HEK293 (cell line): ENCODE measurements at regions not wholly inside any gene's neighbourhood (a gene's known extent, or its start where the extent isn't known, plus 50 kb on each side); places are given as distances from the start of the nearest gene placed in this dataset.

Experiments used
- CTCF ChIA-PET: fragments of 350-600 bp; formaldehyde crosslinking; extraction: SDS; loops from one replicate; lab custom pipeline; 2021; ENCODE audit warnings: antibody characterized with exemption; lab: Yijun Ruan, JAX
- POLR2A ChIA-PET: fragments of 300-600 bp; formaldehyde crosslinking; extraction: SDS; loops from one replicate; lab custom pipeline; 2020; ENCODE audit warnings: antibody characterized with exemption, inconsistent platforms; lab: Yijun Ruan, JAX
- H3K27ac ChIP-seq: fragments of 200-500 bp; sonication (Bioruptor generic); 2 replicates; pipeline ENCODE4 v1.5.1; 2014; ENCODE audit warnings: low read depth, low read length, control low read depth, inconsistent platforms; ENCODE audit errors: extremely low read depth
- H3K36me3 ChIP-seq, 2 experiments: fragments of 200-500 bp in 1 of 2; sonication (Bioruptor generic) in 1 of 2; 1 replicate in 1 of 2; 2 replicates in 1 of 2; pipeline ENCODE4 v1.5.1; 2014 to 2017; ENCODE audit warnings: inconsistent platforms in 2 of 2, low read length in 2 of 2; ENCODE audit not compliant: control insufficient read depth in 2 of 2, insufficient read depth in 1 of 2
- H3K4me1 ChIP-seq: fragments of 200-500 bp; sonication (Bioruptor generic); 2 replicates; pipeline ENCODE4 v1.5.1; 2014; ENCODE audit warnings: mild to moderate bottlenecking, low read length, inconsistent platforms; ENCODE audit not compliant: control insufficient read depth, insufficient read depth
- H3K4me3 ChIP-seq: 2 replicates; pipeline ENCODE4 v1.5.1; 2011; ENCODE audit warnings: low read depth, mild to moderate bottlenecking, control low read depth, low read length, moderate library complexity
- H3K9me3 ChIP-seq: fragments of 200-500 bp; sonication (Bioruptor generic); 2 replicates; pipeline ENCODE4 v1.5.1; 2014; ENCODE audit warnings: low read depth, low read length, inconsistent platforms; ENCODE audit not compliant: control insufficient read depth, insufficient read depth
- GLIS2 ChIP-seq: fragments of 450-650 bp; formaldehyde crosslinking; IDR thresholded peaks from 2 replicates; pipeline ENCODE4 v1.5.1; 2016; ENCODE audit warnings: missing biosample characterization, missing genetic modification characterization
- ZBTB17 ChIP-seq: fragments of 450-650 bp; formaldehyde crosslinking; IDR thresholded peaks from 2 replicates; pipeline ENCODE4 v1.5.1; 2016; ENCODE audit warnings: missing biosample characterization, missing genetic modification characterization
- ZEB2 ChIP-seq: fragments of 450-650 bp; formaldehyde crosslinking; IDR thresholded peaks from 2 replicates; pipeline ENCODE4 v1.5.1; 2016; ENCODE audit warnings: missing biosample characterization, missing genetic modification characterization
- ZNF10 ChIP-seq: fragments of 450-650 bp; formaldehyde crosslinking; IDR thresholded peaks from 2 replicates; pipeline ENCODE4 v1.5.1; 2017; ENCODE audit warnings: missing biosample characterization, missing genetic modification characterization
- ZNF221 ChIP-seq: fragments of 450-650 bp; formaldehyde crosslinking; IDR thresholded peaks from 2 replicates; pipeline ENCODE4 v1.5.1; 2017; ENCODE audit warnings: missing biosample characterization, missing genetic modification characterization, borderline replicate concordance
- ZNF324 ChIP-seq: fragments of 450-650 bp; formaldehyde crosslinking; IDR thresholded peaks from 2 replicates; pipeline ENCODE4 v1.5.1; 2016; ENCODE audit warnings: missing biosample characterization, missing genetic modification characterization
- ZNF529 ChIP-seq: fragments of 450-650 bp; formaldehyde crosslinking; IDR thresholded peaks from 2 replicates; pipeline ENCODE4 v1.5.1; 2017; ENCODE audit warnings: missing genetic modification characterization, missing biosample characterization; ENCODE audit not compliant: insufficient replicate concordance
- ZNF623 ChIP-seq: fragments of 450-650 bp; formaldehyde crosslinking; IDR thresholded peaks from 2 replicates; pipeline ENCODE4 v1.5.1; 2016; ENCODE audit warnings: missing biosample characterization, missing genetic modification characterization
- ZNF670 ChIP-seq: fragments of 450-650 bp; formaldehyde crosslinking; IDR thresholded peaks from 2 replicates; pipeline ENCODE4 v1.5.1; 2016; ENCODE audit warnings: missing biosample characterization, missing genetic modification characterization, low read depth
- ZNF768 ChIP-seq: fragments of 450-650 bp; formaldehyde crosslinking; IDR thresholded peaks from 2 replicates; pipeline ENCODE4 v1.5.1; 2018; ENCODE audit warnings: missing biosample characterization, mild to moderate bottlenecking, missing genetic modification characterization
- TF ChIP-seq, protein P1 (sequence below): fragments of 450-650 bp; formaldehyde crosslinking; IDR thresholded peaks from 2 replicates; pipeline ENCODE4 v1.5.1; 2016; ENCODE audit warnings: missing biosample characterization, missing genetic modification characterization, low read depth
- TF ChIP-seq, protein P2 (sequence below): fragments of 450-650 bp; formaldehyde crosslinking; IDR thresholded peaks from 2 replicates; pipeline ENCODE4 v1.5.1; 2016; ENCODE audit warnings: missing biosample characterization, missing genetic modification characterization
- TF ChIP-seq, protein P3 (sequence below): fragments of 450-650 bp; IDR thresholded peaks from 2 replicates; pipeline ENCODE4 v1.5.1; 2018; ENCODE audit warnings: missing biosample characterization, mild to moderate bottlenecking, missing genetic modification characterization
- TF ChIP-seq, protein P4 (sequence below): fragments of 450-650 bp; formaldehyde crosslinking; IDR thresholded peaks from 2 replicates; pipeline ENCODE4 v1.5.1; 2016; ENCODE audit warnings: missing biosample characterization, missing genetic modification characterization
- TF ChIP-seq, protein P5 (sequence below): fragments of 450-650 bp; formaldehyde crosslinking; IDR thresholded peaks from 2 replicates; pipeline ENCODE4 v1.5.1; 2016; ENCODE audit warnings: missing biosample characterization, missing genetic modification characterization
- TF ChIP-seq, protein P6 (sequence below): fragments of 450-650 bp; IDR thresholded peaks from 2 replicates; pipeline ENCODE4 v1.5.1; 2018; ENCODE audit warnings: missing biosample characterization, missing genetic modification characterization
- TF ChIP-seq, protein P7 (sequence below): fragments of 450-650 bp; formaldehyde crosslinking; IDR thresholded peaks from 2 replicates; pipeline ENCODE4 v1.5.1; 2016; ENCODE audit warnings: missing biosample characterization, missing genetic modification characterization, borderline replicate concordance
- TF ChIP-seq, protein P8 (sequence below): fragments of 450-650 bp; formaldehyde crosslinking; IDR thresholded peaks from 2 replicates; pipeline ENCODE4 v1.5.1; 2016; ENCODE audit warnings: missing biosample characterization, missing genetic modification characterization

DNA sequence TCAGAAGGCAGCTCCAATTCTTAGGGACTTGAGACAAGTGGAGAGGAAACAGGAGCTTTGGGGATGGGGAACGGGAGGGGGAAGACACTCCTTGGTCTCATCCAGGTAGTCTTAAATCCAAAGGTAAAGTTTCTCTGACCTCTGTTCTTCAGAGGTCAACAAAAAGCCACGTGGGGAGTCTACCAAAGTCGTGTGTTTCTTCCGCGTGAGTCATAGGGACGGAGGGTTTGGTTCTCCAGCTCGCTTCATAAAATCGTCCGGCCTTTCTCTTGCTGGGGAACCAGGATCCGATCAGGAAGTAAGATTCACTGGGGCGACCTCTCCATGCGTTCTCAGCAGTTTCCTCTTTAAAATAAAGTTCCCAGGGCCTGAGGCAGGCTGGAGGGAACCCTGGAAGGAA, 275.7 kb downstream of the TCERG1L start (continued):
- TF ChIP-seq, protein P1, sequence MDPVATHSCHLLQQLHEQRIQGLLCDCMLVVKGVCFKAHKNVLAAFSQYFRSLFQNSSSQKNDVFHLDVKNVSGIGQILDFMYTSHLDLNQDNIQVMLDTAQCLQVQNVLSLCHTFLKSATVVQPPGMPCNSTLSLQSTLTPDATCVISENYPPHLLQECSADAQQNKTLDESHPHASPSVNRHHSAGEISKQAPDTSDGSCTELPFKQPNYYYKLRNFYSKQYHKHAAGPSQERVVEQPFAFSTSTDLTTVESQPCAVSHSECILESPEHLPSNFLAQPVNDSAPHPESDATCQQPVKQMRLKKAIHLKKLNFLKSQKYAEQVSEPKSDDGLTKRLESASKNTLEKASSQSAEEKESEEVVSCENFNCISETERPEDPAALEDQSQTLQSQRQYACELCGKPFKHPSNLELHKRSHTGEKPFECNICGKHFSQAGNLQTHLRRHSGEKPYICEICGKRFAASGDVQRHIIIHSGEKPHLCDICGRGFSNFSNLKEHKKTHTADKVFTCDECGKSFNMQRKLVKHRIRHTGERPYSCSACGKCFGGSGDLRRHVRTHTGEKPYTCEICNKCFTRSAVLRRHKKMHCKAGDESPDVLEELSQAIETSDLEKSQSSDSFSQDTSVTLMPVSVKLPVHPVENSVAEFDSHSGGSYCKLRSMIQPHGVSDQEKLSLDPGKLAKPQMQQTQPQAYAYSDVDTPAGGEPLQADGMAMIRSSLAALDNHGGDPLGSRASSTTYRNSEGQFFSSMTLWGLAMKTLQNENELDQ (tag by site-specific recombination): no peak
- TF ChIP-seq, protein P2, sequence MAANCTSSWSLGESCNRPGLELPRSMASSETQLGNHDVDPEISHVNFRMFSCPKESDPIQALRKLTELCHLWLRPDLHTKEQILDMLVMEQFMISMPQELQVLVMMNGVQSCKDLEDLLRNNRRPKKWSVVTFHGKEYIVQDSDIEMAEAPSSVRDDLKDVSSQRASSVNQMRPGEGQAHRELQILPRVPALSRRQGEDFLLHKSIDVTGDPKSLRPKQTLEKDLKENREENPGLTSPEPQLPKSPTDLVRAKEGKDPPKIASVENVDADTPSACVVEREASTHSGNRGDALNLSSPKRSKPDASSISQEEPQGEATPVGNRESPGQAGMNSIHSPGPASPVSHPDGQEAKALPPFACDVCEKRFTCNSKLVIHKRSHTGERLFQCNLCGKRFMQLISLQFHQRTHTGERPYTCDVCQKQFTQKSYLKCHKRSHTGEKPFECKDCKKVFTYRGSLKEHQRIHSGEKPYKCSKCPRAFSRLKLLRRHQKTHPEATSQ (tag by site-specific recombination): no peak
- TF ChIP-seq ZNF10 (tag by site-specific recombination) (no peak), ZNF221 (tag by site-specific recombination) (no peak), ZNF623 (tag by site-specific recombination) (no peak)
- TF ChIP-seq, all 188 proteins: peak for 0

DNA sequence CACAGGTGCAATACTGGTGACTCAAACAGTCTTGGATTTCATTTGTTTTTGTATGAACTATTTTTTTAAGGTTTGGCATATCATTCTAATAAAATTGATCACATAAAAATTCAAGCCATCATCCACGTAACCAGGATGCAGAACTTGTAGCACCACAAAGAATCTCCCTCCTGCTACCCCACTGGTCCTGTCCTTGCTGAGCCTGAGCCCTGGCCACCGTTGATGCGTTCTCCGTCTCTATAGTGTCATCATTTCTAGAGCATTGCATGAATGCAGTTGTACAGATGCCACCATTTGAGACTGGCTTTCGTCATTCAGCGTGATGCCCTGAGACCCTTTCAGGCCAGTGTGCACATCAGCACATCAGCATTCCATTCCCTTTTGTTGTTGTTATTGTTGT, 273.5 kb downstream of the TCERG1L start:
- Histone ChIP-seq H3K27ac (no peak overlapping the region), H3K4me3 (no peak overlapping the region), H3K9me3 (no peaks in the 10 kb centered on the region), H3K36me3 (no peaks in the 10 kb centered on the region), H3K4me1 (no peaks in the 10 kb centered on the region)
- POLR2A ChIA-PET: no interaction called here
- CTCF ChIA-PET: no interaction called here
- TF ChIP-seq ZBTB17 (no peak), ZNF324 (tag by site-specific recombination) (no peak), GLIS2 (tag by site-specific recombination) (no peak), ZNF670 (tag by site-specific recombination) (no peak), ZEB2 (tag by site-specific recombination) (no peak), ZNF768 (tag by site-specific recombination) (no peak), ZNF529 (tag by site-specific recombination) (no peak)
- TF ChIP-seq, protein P3, sequence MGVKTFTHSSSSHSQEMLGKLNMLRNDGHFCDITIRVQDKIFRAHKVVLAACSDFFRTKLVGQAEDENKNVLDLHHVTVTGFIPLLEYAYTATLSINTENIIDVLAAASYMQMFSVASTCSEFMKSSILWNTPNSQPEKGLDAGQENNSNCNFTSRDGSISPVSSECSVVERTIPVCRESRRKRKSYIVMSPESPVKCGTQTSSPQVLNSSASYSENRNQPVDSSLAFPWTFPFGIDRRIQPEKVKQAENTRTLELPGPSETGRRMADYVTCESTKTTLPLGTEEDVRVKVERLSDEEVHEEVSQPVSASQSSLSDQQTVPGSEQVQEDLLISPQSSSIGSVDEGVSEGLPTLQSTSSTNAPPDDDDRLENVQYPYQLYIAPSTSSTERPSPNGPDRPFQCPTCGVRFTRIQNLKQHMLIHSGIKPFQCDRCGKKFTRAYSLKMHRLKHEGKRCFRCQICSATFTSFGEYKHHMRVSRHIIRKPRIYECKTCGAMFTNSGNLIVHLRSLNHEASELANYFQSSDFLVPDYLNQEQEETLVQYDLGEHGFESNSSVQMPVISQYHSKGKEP (tag by site-specific recombination): no peak
- TF ChIP-seq, protein P4, sequence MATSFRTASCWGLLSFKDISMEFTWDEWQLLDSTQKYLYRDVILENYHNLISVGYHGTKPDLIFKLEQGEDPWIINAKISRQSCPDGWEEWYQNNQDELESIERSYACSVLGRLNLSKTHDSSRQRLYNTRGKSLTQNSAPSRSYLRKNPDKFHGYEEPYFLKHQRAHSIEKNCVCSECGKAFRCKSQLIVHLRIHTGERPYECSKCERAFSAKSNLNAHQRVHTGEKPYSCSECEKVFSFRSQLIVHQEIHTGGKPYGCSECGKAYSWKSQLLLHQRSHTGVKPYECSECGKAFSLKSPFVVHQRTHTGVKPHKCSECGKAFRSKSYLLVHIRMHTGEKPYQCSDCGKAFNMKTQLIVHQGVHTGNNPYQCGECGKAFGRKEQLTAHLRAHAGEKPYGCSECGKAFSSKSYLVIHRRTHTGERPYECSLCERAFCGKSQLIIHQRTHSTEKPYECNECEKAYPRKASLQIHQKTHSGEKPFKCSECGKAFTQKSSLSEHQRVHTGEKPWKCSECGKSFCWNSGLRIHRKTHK: no peak
- TF ChIP-seq, protein P5, sequence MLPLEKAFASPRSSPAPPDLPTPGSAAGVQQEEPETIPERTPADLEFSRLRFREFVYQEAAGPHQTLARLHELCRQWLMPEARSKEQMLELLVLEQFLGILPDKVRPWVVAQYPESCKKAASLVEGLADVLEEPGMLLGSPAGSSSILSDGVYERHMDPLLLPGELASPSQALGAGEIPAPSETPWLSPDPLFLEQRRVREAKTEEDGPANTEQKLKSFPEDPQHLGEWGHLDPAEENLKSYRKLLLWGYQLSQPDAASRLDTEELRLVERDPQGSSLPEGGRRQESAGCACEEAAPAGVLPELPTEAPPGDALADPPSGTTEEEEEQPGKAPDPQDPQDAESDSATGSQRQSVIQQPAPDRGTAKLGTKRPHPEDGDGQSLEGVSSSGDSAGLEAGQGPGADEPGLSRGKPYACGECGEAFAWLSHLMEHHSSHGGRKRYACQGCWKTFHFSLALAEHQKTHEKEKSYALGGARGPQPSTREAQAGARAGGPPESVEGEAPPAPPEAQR (tag by site-specific recombination): no peak
- TF ChIP-seq, protein P6, sequence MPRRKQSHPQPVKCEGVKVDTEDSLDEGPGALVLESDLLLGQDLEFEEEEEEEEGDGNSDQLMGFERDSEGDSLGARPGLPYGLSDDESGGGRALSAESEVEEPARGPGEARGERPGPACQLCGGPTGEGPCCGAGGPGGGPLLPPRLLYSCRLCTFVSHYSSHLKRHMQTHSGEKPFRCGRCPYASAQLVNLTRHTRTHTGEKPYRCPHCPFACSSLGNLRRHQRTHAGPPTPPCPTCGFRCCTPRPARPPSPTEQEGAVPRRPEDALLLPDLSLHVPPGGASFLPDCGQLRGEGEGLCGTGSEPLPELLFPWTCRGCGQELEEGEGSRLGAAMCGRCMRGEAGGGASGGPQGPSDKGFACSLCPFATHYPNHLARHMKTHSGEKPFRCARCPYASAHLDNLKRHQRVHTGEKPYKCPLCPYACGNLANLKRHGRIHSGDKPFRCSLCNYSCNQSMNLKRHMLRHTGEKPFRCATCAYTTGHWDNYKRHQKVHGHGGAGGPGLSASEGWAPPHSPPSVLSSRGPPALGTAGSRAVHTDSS: no peak
- TF ChIP-seq, protein P7, sequence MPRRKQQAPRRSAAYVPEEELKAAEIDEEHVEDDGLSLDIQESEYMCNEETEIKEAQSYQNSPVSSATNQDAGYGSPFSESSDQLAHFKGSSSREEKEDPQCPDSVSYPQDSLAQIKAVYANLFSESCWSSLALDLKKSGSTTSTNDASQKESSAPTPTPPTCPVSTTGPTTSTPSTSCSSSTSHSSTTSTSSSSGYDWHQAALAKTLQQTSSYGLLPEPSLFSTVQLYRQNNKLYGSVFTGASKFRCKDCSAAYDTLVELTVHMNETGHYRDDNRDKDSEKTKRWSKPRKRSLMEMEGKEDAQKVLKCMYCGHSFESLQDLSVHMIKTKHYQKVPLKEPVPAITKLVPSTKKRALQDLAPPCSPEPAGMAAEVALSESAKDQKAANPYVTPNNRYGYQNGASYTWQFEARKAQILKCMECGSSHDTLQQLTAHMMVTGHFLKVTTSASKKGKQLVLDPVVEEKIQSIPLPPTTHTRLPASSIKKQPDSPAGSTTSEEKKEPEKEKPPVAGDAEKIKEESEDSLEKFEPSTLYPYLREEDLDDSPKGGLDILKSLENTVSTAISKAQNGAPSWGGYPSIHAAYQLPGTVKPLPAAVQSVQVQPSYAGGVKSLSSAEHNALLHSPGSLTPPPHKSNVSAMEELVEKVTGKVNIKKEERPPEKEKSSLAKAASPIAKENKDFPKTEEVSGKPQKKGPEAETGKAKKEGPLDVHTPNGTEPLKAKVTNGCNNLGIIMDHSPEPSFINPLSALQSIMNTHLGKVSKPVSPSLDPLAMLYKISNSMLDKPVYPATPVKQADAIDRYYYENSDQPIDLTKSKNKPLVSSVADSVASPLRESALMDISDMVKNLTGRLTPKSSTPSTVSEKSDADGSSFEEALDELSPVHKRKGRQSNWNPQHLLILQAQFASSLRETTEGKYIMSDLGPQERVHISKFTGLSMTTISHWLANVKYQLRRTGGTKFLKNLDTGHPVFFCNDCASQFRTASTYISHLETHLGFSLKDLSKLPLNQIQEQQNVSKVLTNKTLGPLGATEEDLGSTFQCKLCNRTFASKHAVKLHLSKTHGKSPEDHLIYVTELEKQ: no peak
- TF ChIP-seq, protein P8, sequence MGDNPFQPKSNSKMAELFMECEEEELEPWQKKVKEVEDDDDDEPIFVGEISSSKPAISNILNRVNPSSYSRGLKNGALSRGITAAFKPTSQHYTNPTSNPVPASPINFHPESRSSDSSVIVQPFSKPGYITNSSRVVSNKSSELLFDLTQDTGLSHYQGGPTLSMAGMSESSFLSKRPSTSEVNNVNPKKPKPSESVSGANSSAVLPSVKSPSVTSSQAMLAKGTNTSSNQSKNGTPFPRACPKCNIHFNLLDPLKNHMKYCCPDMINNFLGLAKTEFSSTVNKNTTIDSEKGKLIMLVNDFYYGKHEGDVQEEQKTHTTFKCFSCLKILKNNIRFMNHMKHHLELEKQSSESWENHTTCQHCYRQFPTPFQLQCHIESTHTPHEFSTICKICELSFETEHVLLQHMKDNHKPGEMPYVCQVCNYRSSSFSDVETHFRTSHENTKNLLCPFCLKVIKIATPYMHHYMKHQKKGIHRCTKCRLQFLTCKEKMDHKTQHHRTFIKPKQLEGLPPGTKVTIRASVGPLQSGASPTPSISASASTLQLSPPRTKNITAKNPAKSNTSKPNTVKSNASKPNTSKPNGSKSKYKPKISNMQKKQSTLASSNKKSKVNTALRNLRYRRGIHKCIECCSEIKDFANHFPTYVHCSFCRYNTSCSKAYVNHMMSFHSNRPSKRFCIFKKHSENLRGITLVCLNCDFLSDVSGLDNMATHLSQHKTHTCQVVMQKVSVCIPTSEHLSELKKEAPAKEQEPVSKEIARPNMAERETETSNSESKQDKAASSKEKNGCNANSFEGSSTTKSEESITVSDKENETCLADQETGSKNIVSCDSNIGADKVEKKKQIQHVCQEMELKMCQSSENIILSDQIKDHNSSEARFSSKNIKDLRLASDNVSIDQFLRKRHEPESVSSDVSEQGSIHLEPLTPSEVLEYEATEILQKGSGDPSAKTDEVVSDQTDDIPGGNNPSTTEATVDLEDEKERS (tag by site-specific recombination): no peak
